GM12864 (cell line): ENCODE measurements at regions not wholly inside any gene's neighbourhood (a gene's known extent, or its start where the extent isn't known, plus 50 kb on each side); places are given as distances from the start of the nearest gene placed in this dataset.

Source experiments
- DNase-seq: peaks from one replicate; pipeline ENCODE4 v3.0.0-alpha.2; 2011; ENCODE audit warnings: low read depth
- H3K4me3 ChIP-seq: 2 replicates; pipeline ENCODE4 v1.5.1; 2011; ENCODE audit warnings: mild to moderate bottlenecking, low read depth, low read length, control low read depth
- CTCF ChIP-seq: IDR thresholded peaks from 2 replicates; pipeline ENCODE4 v1.5.1; 2011; ENCODE audit warnings: low read depth, mild to moderate bottlenecking, moderate library complexity, low read length, control low read depth, inconsistent platforms; ENCODE audit errors: missing control alignments

GRCh38 chr2:8631465-8632005 lies 50.3 kb upstream of the ID2 start:
- TF ChIP-seq CTCF, result no peak
- no peak overlapping the region for H3K4me3 ChIP-seq
- DNase-seq, result no peak
